ENCODE measurements at regions not wholly inside any gene's neighbourhood (a gene's known extent, or its start where the extent isn't known, plus 50 kb on each side); places are given as distances from the start of the nearest gene placed in this dataset.

DNA sequence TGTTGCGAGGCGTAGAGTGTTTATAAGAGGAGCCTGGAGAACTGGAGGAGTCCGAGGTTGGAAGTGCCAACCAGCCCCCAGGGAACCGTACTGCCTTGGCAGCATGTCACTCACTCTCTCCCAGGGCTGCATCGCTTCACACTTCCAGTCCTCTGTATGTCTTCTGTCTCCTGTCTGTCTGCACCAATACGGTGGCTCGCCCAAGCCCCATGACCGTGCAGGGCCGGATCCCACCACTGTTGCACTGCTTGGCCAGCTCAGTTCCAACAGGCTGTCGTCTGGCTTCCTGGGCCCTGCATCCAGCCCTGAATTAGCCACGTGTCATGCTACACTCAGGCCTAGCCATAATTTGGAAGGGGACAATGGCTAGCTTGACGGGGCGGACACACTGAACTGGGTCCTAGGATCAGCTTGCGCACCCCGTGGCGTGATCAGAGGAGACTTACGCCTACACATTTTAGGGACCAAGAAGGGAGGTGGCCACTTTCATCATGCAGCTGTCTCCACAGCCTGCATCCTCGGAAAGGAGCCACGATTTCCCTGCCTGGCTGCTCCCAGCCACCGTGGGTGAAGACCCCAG lies 147.1 kb downstream of the URI1 start:
- no peak for DNase-seq (ENCODE audit: low spot score in 2 of 2)
- 87 to 88% methylated on average over 14 to 20 of the region's 20 CpGs for WGBS, 2 donors
- H3K9me3 ChIP-seq = no peaks in the 10 kb centered on the region
- no peaks in the 10 kb centered on the region for H3K4me1 ChIP-seq
- H3K27ac ChIP-seq = no peak overlapping the region
- no peak overlapping the region for H3K4me3 ChIP-seq
- no peaks in the 10 kb centered on the region for H3K27me3 ChIP-seq
- TF ChIP-seq, protein P1, sequence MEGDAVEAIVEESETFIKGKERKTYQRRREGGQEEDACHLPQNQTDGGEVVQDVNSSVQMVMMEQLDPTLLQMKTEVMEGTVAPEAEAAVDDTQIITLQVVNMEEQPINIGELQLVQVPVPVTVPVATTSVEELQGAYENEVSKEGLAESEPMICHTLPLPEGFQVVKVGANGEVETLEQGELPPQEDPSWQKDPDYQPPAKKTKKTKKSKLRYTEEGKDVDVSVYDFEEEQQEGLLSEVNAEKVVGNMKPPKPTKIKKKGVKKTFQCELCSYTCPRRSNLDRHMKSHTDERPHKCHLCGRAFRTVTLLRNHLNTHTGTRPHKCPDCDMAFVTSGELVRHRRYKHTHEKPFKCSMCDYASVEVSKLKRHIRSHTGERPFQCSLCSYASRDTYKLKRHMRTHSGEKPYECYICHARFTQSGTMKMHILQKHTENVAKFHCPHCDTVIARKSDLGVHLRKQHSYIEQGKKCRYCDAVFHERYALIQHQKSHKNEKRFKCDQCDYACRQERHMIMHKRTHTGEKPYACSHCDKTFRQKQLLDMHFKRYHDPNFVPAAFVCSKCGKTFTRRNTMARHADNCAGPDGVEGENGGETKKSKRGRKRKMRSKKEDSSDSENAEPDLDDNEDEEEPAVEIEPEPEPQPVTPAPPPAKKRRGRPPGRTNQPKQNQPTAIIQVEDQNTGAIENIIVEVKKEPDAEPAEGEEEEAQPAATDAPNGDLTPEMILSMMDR (IDR thresholded peaks at IDR 0.05) = no peak
- TF ChIP-seq POLR2A (IDR thresholded peaks at IDR 0.05) = no peak
- TF ChIP-seq EP300 (IDR thresholded peaks at IDR 0.05) = no peak
- H3K36me3 ChIP-seq = no peaks in the 10 kb centered on the region

DNA sequence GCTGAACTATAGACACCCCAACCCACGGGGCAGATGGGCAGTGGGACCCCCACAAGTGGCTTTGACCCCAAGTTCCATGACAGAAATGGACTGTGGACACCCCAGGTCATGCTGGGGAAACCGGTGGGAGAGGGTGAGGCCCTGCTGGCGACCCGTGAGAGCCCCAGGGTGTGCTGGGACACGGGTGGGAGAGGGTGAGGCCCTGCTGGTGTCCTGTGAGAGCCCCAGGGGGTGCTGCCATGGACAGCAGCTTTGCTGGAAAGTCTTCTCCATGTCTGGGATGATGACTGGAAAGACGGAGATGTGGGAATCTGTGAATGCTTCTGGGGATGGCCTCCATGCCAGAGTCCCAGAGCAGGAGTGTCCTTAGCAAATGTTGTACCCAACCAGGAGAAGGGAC lies 148.4 kb downstream of the URI1 start:
- no peaks in the 10 kb centered on the region for H3K4me1 ChIP-seq
- H3K27ac ChIP-seq = no peak overlapping the region
- no peak for DNase-seq (ENCODE audit: low spot score in 2 of 2)
- H3K4me3 ChIP-seq = no peak overlapping the region
- 84 to 87% methylated on average over 6 of the region's 6 CpGs for WGBS, 2 donors
- H3K9me3 ChIP-seq = no peaks in the 10 kb centered on the region
- no peaks in the 10 kb centered on the region for H3K36me3 ChIP-seq
- no peaks in the 10 kb centered on the region for H3K27me3 ChIP-seq
- TF ChIP-seq, protein P1 (IDR thresholded peaks at IDR 0.05) = no peak

DNA sequence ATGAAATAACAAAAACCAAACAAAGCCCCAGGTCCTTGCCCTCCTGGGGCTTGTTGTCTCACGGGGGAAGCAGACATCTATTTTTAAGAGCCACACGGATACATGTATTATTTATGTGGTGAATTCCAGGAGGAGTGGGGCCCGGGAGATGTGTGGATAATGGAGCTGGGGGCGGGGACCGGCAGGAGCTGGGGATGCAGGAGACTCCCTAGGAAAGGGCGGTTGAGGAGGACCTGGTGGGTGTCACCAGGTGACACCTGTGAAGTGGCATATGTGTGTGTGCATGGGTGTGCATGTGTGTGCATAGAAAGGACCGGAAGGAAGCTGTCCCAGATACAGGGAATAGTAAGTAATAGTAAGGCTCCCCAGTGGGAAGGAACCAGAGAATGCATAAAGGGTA lies 148.9 kb downstream of the URI1 start:
- Histone ChIP-seq H3K27me3 (no peaks in the 10 kb centered on the region), H3K4me1 (no peaks in the 10 kb centered on the region), H3K4me3 (no peak overlapping the region), H3K36me3 (no peaks in the 10 kb centered on the region), H3K27ac (no peak overlapping the region), H3K9me3 (no peaks in the 10 kb centered on the region)
- TF ChIP-seq EP300 (IDR thresholded peaks at IDR 0.05) (no peak), POLR2A (IDR thresholded peaks at IDR 0.05) (no peak)
- 82 to 89% methylated on average over 7 of the region's 7 CpGs for WGBS, 2 donors
- no peak for DNase-seq (ENCODE audit: low spot score in 2 of 2)

DNA sequence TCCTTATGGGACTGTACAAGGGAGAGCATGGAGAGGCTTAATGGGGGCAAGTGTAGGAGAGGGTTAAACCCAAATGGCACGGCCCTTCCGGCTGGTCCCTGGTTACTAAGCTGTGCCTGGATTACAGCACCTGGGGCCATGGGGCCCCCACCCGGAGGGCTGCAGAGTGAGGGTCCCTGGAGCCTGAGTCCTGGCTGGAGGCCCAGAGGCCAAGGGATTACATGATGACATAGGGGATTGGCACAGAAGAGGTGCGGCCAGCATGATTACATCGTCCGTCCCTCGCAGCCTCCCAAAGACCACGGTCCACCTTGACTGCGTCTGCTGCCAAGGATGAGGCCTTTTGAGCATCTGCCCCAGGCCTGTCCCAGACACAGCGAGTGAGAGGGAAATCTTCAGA lies 149.4 kb downstream of the URI1 start:
- no peaks in the 10 kb centered on the region for H3K4me1 ChIP-seq
- WGBS, 2 donors = 74 to 84% methylated on average over 4 to 6 of the region's 10 CpGs
- no peaks in the 10 kb centered on the region for H3K9me3 ChIP-seq
- TF ChIP-seq POLR2A (IDR thresholded peaks at IDR 0.05) = no peak
- TF ChIP-seq EP300 (IDR thresholded peaks at IDR 0.05) = no peak
- TF ChIP-seq, protein P1 (IDR thresholded peaks at IDR 0.05) = no peak
- DNase-seq (ENCODE audit: low spot score in 2 of 2) = no peak
- no peak overlapping the region for H3K4me3 ChIP-seq
- H3K27ac ChIP-seq = no peak overlapping the region
- no peaks in the 10 kb centered on the region for H3K36me3 ChIP-seq
- no peaks in the 10 kb centered on the region for H3K27me3 ChIP-seq

DNA sequence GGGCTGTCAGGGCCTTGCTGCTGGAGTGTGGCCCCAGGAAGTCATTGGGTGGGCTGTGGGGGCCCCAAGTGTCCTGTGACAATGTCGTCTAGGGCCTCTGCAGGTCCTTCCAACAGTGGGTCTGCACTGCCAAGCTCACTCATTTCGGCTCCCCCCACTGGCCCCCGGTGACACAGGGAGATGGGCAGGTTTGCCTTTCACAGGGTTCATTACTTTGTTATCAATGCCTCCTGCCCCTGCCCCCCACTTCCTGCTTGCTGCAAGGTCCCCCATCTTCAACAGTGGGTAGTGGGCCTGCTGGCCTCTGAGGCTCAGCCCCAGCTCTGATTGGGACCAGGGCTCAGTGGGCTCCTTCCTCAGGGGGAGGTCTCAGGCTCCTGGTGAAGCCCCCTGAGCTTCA lies 149.8 kb downstream of the URI1 start:
- no peaks in the 10 kb centered on the region for H3K27me3 ChIP-seq
- no peaks in the 10 kb centered on the region for H3K4me1 ChIP-seq
- H3K9me3 ChIP-seq = no peaks in the 10 kb centered on the region
- no peak for DNase-seq (ENCODE audit: low spot score in 2 of 2)
- no peaks in the 10 kb centered on the region for H3K36me3 ChIP-seq
- no peak overlapping the region for H3K4me3 ChIP-seq
- TF ChIP-seq EP300 (IDR thresholded peaks at IDR 0.05) = no peak
- TF ChIP-seq, protein P1 (IDR thresholded peaks at IDR 0.05) = no peak
- no peak for TF ChIP-seq POLR2A (IDR thresholded peaks at IDR 0.05)
- 71 to 97% methylated on average over 3 of the region's 3 CpGs for WGBS, 2 donors
- H3K27ac ChIP-seq = no peak overlapping the region

Data from tibial nerve (tissue), 4 donors.